Panc1 (cell line): ENCODE measurements at regions not wholly inside any gene's neighbourhood (a gene's known extent, or its start where the extent isn't known, plus 50 kb on each side); places are given as distances from the start of the nearest gene placed in this dataset.

ENCODE experiments used
- POLR2AphosphoS5 ChIP-seq: IDR thresholded peaks from 2 replicates; pipeline ENCODE4 v1.6.1; 2012; ENCODE audit warnings: mild to moderate bottlenecking, low read depth, low read length, moderate library complexity
- SIN3A ChIP-seq: IDR thresholded peaks from 2 replicates; pipeline ENCODE4 v1.6.1; 2012; ENCODE audit warnings: low read depth, mild to moderate bottlenecking, low read length, moderate library complexity, borderline replicate concordance; ENCODE audit not compliant: insufficient read depth
- TF ChIP-seq, protein P1 (sequence below): fragments of 450-650 bp; IDR thresholded peaks from 2 replicates; pipeline ENCODE4 v1.5.1; 2017; ENCODE audit warnings: mild to moderate bottlenecking
- TF ChIP-seq, protein P2 (sequence below), 2 experiments: IDR thresholded peaks; 2 replicates each; pipeline ENCODE4 v1.6.1; 2011 to 2012; ENCODE audit warnings: low read depth in 2 of 2, control low read depth in 1 of 2, low read length in 1 of 2, mild to moderate bottlenecking in 1 of 2, moderate library complexity in 1 of 2; ENCODE audit not compliant: insufficient read depth in 1 of 2

DNA sequence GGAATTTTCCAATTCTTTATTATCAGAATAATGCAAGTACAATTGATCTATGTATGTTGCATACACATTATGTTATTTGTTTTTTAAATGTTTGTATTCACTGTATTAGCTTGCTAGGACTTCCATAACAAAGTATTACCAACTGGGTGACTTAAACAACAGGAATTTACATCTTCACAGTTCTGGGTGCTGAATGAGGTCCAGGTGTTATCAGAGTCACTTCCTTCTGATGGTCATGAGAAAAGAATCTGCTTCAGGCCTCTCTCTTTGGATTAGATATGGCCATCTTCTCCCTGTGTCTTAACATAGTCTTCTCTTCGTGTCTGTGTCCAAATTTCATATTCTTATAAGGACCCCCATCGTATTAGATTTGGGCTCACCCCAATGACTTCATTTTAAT is 229.1 kb upstream of the TRPC7 start:
- TF ChIP-seq, protein P1, sequence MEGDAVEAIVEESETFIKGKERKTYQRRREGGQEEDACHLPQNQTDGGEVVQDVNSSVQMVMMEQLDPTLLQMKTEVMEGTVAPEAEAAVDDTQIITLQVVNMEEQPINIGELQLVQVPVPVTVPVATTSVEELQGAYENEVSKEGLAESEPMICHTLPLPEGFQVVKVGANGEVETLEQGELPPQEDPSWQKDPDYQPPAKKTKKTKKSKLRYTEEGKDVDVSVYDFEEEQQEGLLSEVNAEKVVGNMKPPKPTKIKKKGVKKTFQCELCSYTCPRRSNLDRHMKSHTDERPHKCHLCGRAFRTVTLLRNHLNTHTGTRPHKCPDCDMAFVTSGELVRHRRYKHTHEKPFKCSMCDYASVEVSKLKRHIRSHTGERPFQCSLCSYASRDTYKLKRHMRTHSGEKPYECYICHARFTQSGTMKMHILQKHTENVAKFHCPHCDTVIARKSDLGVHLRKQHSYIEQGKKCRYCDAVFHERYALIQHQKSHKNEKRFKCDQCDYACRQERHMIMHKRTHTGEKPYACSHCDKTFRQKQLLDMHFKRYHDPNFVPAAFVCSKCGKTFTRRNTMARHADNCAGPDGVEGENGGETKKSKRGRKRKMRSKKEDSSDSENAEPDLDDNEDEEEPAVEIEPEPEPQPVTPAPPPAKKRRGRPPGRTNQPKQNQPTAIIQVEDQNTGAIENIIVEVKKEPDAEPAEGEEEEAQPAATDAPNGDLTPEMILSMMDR = no peak
- TF ChIP-seq POLR2AphosphoS5 = no peak
- TF ChIP-seq SIN3A = no peak
- TF ChIP-seq, protein P2, sequence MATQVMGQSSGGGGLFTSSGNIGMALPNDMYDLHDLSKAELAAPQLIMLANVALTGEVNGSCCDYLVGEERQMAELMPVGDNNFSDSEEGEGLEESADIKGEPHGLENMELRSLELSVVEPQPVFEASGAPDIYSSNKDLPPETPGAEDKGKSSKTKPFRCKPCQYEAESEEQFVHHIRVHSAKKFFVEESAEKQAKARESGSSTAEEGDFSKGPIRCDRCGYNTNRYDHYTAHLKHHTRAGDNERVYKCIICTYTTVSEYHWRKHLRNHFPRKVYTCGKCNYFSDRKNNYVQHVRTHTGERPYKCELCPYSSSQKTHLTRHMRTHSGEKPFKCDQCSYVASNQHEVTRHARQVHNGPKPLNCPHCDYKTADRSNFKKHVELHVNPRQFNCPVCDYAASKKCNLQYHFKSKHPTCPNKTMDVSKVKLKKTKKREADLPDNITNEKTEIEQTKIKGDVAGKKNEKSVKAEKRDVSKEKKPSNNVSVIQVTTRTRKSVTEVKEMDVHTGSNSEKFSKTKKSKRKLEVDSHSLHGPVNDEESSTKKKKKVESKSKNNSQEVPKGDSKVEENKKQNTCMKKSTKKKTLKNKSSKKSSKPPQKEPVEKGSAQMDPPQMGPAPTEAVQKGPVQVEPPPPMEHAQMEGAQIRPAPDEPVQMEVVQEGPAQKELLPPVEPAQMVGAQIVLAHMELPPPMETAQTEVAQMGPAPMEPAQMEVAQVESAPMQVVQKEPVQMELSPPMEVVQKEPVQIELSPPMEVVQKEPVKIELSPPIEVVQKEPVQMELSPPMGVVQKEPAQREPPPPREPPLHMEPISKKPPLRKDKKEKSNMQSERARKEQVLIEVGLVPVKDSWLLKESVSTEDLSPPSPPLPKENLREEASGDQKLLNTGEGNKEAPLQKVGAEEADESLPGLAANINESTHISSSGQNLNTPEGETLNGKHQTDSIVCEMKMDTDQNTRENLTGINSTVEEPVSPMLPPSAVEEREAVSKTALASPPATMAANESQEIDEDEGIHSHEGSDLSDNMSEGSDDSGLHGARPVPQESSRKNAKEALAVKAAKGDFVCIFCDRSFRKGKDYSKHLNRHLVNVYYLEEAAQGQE (IDR thresholded peaks at IDR 0.05; ENCODE audit: insufficient read depth in 1 of 2, low read depth in 2 of 2, low read length in 1 of 2) = no peak
